ENCODE measurements at regions not wholly inside any gene's neighbourhood (a gene's known extent, or its start where the extent isn't known, plus 50 kb on each side); places are given as distances from the start of the nearest gene placed in this dataset.

DNA sequence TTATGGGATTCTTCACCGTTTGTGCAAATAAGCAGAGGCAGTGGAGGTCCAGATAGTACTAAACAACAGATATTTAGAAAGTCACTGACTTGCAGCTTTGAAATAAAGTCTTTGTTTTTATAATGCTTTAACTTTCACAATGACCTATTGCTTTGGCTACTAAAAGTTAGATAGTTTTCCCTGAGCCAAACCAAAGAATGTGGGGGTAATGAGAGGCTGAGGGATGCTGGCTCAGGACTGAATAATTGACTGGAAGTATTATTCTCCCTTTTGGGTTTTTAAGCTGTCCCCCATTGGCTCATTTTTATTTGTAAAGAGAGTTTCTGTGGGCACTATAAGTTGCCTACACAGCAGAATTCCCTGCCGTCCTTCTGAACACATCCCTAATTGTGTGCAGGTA lies 99.2 kb upstream of the ACTBL2 start:
- no peak for DNase-seq

DNA sequence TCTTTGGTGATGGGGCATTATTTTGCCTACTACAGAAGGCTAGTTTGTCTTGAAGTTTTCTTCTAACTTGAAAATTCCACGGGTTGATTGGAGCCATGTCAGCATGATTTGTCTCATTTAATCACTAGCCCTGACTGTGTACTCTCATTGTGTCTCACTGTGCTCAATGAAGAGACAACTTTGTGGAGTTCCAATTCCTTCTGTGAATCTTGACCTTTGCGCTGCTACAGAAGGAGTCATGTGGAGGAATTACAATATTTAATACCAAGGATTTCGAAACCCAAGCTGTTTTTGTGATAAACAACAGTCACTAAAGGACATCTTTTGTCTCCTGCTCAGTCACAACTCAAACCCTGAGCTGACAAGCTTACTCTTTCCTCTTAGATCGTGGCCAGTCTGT lies 98.6 kb upstream of the ACTBL2 start:
- DNase-seq, result no peak

DNA sequence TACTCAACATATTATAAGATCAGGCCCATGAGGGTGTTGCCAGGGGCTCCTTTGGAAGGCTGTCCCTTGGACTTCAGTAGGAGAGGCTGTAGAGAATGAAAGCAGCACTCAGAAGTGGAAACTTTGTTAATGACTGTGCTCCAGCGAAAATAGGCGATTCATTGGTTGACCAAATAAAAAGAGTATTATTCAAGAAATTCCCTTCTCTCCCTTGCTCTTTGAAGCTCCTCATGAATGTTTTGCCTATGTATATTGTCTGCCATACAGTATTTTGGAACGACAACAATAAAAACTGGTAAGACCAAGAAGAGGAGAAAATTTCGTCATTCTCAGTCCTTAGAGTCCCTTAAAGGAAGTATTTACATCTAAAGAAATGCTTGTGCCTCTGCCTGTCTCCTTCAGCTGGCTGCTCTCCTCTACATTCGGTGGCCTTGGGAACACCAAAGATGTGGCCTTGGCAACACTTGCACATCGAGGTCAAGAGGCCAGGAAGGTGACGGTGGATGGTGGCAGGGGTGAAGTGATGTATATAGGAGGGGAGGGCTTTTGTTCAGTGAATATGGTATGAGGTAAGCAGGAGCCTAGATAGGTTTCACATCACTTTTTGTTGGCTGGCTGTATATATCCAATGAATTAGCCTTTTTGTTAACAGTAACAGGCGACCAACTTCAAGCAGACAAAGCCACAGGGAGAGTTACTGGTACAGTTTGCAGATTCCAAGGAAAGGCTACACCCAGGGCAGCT lies 95.0 kb upstream of the ACTBL2 start:
- DNase-seq, result no peak

DNA sequence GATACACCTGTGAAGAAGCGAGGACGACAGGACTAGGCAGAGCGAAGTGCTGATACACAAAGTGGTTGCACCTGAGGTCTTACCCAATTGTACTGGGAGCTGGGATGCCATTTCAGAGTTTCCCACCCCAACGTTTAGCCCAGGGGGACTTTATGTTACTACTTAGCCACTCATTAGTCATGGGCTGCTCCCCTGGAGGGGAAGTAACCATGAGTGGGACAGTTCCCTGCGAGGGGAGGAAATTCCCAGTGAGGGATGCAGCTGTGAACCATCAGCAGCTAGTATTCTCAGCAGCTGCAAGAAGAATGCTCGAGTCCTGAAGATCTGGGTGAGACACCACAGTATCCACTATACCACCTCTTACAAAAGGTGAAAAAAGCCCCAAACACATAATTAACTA lies 93.7 kb upstream of the ACTBL2 start:
- no peak for DNase-seq

DNA sequence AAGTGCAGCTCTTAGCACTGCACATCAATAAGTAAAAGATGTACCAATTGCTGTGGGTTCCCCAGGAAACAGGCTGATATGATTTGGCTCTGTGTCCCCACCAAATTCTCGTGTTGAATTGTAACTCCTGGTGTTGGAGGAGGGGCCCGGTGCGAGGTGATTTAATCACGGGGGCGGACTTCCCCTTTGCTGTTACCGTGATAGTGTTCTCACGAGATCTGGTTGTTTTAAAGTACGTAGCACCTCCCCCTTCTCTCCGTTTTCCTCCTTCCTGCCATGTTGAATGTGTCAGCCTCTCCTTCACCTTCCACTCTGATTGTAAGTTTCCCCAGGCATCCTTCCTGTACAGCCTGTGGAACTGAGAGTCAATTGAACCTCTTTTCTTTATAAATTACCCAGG lies 93.2 kb upstream of the ACTBL2 start:
- DNase-seq, result no peak

DNA sequence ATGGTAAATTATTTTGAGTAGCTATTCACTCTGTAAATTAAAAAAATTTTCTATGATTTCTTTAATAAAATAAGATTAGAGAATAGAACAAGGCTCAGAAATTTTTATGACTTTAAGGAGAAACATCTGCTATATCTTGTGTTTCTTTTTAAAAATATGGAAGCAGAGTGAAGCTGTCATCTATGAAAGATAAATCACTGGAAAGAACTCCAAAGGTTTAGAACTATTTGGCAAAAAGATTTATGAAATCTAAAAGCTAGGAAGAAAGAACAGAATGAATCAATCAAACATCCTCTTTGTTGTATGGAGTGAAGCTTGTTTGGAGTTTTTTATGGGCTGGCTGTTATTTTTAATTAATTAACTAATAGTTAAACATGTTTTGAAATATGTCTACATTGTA lies 89.8 kb upstream of the ACTBL2 start:
- DNase-seq, result no peak

DNA sequence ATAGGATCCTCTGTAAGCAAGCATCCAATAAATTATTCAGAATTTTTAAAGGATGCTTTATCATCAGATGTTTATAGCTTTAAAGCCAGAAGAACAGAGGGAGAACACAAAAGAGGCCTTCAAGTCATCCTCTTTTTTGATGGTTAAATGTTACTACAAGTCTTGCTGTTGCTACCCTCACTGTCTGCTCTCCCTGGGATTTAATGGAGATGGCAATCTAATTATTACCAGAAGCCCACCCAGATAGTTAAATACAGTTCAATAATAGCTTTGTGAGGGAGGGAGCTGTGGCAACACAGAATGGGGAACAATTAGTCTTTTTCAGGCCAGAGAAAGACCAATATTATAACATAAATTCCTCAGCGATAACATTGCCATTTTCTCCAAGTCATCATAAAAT lies 87.0 kb upstream of the ACTBL2 start:
- DNase-seq, result no peak

DNA sequence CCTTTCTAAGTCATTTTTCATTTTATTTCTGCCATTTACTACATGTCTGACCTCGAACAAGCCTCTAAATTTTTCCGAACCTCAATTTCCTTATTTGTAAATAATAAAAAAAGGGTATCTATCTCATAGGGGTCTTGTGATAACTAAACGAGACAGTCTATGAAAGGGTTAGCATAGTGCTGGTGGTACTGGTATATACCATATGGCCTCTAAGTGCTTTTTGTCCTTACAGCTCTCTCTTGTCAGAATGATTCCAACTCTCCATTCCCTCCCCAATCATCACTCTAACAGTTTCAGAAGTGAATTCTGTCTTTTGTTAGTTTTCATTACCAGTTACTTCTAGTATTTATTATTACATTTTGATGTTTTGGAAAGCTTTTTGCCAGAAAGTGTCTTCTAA lies 85.5 kb upstream of the ACTBL2 start:
- no peak for DNase-seq

DNA sequence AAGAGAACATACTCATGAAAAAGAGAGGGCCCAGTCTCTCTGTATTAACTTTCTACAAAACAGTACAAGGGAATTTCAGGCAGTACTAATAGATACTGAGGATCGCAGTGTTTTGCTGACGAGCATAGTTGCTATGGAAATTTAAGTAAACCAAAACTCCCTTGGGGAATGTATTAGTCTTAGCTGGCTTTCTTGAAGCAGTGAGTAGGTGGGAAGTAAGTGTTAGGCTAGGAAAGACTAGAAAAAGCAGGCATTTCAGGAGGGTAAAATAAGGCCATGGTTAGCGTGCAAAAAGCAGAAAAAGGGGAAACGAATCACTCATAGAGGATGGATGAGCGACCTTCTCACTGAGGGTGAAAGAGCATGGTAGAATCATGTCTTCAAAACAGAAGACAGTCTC lies 84.3 kb upstream of the ACTBL2 start:
- no peak for DNase-seq

DNA sequence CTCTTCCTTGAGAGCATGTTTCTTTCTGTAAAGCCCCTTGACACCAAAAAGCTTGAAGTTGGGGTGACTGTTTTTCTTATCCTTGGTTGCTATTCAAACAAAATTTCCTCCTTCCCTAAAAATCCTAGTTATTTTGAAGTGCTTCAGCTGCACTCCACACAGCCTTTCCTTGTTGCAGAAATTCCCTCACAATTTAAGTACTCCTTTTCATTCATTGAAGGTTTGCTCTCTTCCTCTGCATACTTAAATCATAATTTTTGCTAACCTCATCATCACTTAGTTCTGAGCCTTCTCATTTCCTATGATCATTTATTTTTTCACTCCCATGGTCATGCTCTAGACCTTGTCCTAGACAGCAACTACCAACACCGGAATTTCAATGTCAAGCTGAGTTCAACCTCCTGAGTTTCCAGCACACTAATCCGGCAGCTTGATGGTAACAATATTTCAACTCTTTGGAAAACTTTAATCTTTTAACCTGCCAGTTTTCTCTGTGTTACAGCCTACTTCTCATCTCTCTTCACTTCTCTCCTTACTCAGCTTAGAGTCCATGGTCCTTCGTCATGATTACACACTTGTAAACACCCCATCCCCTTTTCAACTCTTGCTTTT lies 78.7 kb upstream of the ACTBL2 start:
- DNase-seq, result no peak

DNA sequence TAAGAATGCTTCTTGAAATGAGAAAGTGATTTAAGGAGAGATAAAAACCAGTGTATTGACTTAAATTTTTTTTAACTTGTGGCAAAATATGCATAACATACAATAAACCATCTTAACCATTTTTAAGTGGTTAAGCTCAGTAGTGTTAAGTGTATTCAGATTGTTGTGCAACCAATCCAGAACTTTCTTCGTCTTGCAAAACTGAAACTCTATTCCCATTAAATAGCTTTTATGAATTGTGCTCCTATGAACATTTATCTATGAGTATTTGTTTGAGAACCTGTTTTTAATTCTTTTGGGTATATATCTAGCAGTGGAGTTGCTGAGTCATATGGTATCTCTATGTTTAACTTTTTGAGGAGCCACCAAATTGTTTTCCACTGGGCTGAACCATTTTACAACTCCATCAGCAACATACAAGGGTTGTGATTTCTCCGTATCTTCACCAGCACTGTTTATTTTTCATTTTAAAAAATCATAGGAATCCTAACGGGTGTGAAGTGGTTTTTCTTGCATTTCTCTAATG lies 76.6 kb upstream of the ACTBL2 start:
- DNase-seq, result no peak

DNA sequence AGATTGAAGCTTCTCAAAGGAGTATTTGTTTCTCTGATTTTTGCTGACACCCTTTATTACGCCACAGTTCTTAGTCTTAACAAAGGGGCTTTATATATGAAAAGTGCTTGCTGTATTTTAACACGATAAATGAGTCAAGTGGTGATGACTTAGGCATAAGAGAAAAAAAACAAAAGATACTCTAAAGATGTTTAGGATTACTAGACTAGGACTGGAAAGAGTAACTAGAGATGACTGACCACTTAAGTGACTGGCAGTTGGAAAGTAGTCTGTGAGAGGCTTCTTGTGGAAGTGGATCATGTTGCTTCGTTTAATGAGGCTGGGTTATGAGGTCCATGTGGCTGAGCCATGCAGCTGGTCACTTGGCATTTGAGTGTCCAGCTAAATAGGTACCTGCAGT lies 69.4 kb upstream of the ACTBL2 start:
- no peak for DNase-seq

DNA sequence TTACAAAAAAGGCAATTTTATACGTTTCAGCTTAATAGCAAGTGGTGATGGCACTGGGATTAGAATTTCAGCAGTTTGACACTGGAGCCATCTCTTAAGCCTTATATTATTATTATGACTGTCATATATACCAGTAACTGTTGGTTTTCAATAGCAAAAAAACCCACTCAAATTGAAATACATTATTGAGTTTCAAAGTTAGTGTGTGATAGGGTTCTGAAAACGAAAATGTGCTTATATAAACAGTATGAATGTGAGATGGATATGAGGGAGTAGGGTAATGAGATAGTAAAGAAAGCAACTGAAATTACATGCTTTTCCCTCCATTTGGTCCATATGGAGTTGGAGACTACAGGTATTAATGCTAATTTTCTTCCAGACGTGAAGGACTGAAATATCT lies 68.6 kb upstream of the ACTBL2 start:
- no peak for DNase-seq

DNA sequence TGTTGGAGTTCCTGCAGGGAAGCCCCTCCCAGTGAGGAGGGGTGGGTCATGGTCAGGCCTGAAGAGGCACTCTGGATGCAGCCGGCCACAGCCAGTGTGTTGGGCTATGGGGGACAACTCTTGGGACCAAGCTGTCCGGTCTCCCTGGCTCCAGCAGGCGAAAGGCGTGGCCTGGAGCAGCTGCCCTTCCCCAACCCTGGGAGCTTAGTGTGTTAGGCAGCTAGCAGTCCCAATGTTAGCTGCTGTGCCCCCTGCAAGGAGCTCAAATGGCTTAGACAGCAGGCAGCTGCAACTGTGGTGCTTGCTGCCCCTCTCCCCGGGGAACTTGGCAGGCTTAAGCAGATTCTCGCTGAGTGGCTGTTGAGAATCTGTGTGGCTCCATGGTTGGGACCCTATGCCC lies 67.5 kb upstream of the ACTBL2 start:
- DNase-seq, result no peak

DNA sequence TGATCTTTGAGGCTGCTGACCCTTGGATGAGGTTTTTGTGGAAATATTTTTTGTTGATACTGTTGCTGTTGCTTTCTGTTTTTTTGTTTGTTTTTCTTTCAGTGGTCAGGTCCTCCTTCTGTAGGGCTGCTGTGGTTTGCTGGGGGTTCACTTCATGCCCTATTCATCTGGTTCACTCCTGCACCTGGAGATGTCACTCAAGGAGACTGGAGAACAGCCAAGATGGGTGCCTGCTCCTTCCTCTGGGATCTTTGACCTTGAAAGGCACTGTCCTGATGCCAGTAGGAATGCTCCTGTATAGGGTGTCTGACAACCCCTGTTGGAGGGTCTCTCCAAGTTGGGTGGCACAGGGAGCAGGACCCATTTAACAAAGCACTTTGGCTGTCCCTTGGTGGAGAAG lies 67.0 kb upstream of the ACTBL2 start:
- no peak for DNase-seq

DNA sequence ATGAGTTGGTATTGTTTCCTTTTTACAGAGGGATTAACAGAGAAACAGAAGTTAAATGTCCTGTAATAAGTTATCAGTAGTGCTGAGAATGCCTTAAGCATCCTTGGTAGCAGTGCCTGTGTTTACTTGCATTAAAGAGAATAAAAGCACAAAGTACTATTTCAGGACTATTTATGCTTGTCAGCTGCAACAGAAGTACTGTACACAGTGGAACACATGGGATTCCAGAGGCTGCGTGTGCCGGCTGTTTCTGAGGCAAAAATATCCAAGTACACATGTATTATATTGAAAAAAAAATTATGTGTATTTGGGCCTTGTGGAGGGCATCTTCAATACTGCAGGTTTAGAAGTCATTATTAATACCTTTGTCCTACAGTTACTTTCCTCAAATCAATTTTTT lies 58.2 kb upstream of the ACTBL2 start:
- DNase-seq, result no peak

DNA sequence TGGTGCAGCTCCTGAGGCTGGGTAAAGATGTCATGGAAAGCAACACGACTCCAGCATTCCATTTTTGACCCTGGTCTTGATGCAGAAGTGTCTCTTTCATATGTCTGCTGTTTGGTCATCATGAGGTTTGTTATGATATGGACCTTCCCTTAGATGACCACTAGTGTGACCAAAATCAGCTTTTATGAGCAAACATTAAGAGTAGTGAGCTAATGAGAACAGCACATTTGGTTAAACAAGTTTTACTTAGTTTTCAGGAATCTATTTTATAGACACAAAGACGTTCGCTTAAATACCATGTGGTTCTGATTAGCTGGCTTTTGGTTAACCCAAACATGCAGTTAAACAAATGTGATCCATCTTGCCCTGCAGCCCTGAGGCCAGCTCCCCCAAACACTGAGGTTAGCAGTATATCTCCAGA lies 56.7 kb upstream of the ACTBL2 start:
- no peak for DNase-seq

DNA sequence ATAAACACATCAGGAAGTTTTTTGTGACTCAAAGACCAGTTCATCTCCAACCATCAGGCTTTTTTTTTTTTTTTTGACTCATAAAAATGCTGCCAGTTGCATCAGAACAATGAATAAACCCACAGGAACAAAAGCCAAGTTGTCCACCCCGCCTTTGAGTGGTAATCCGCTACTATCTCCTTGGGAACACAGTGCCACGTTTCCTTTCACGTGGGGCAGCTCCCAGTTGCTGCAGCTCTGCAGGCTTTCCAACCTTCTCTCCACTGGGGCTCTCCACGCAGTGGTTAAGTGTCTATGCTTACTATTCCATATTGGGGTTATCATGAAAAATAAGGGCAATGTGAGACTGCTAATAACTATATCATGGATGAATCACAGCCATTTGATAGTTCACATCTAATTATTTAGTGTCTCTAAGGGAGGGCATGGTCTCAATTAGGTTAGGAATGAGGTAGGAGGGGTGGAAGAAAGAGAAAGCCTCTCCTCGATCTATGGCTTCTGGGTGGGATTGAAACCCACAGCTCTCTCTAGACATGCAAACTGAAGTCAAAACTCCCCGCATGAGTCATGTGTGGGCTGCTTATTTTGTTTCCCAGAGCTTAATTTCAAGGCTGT lies 55.8 kb upstream of the ACTBL2 start:
- no peak for DNase-seq

DNA sequence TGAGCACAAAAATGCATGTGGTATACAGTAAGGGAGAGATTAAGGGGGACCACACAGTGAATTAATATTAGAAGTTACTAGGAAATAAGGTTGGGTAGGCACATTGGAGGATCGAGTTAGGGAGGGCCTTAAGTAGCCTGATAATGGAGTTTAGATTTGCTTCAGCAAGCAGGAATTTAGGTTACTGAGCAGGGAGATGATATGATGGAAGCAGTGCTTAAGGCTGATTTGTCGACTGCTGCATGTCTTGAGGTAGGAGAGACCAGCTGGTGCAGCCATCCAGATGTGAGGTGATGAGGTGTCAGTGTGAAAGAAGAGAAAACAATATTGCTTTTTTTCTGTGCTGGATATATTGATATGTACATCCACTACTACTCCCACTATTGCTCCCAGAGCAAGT lies 55.2 kb upstream of the ACTBL2 start:
- no peak for DNase-seq

DNA sequence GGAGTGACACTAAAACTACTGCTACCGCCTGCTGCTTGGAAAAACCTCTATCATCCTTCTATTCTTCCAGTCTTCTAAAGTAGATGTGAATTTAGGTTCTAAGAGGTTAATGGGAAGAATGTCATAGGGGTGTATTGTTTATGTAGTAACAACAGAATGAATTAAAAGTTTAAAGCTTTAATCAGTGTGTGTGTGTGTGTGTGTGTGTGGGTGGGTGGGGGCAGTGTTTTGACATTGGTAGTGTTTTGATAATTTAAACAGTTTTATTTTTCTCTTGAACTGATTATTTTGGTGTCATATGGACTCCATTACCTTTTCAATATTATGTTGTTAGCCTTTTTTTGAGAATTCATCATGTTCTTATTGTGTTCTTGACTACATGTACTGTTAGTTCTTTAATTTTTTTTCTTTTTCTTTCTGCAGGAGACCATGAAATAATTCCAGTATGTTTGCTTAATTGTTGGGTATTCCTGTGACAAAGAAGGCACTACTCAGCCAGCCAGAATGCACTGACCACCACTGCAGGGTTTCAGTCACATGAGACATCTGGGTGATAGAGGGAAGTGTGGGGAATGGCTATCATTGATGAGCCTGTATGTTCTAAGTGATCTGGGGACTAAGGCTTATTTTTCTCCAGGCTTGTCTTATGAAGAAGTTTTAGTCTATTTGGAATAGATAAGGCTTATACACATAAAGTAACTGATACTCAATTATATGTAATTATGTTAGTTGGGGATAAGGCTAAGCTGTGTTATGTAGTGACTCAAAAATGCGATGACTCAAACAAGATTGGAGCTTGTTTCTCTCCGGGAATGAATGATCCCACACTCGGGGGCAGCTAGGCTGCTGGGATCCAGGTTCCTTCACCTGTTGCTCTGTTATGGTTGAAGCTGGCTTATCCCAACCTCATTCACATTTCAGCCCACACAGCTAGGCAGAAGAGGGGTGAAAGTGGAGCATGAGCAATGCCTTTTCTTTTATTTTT lies 50.2 kb upstream of the ACTBL2 start:
- DNase-seq, result no peak

Measured in T-helper 1 cell (primary cell).